IMR-90 (cell line): ENCODE measurements at regions not wholly inside any gene's neighbourhood (a gene's known extent, or its start where the extent isn't known, plus 50 kb on each side); places are given as distances from the start of the nearest gene placed in this dataset.
"Not testable (repeated sequence)": the region's sequence is repeated elsewhere in the genome, so short reads cannot be mapped to it uniquely, and the experiment has no call there.

ENCODE experiments used
- ATAC-seq: fragments of 200-7000 bp; cut with Tn5 transposase; 2 replicates; pipeline ENCODE4 v1.9.1; 2020; ENCODE audit warnings: low read depth, mild to moderate bottlenecking, moderate library complexity
- BruUV-seq: library from RNA; stranded (reverse); fragments of 400-500 nt; replicated peaks from 2 replicates; lab custom pipeline; 2021; lab: Mats Ljungman, UMichigan
- CTCF ChIA-PET: fragments of 300-600 bp; formaldehyde crosslinking; extraction: SDS; loops from one replicate; lab custom pipeline; 2021; ENCODE audit warnings: antibody characterized with exemption; lab: Yijun Ruan, JAX
- POLR2A ChIA-PET: fragments of 300-600 bp; sonication (Branson Sonifier 250); formaldehyde crosslinking; loops from one replicate; lab custom pipeline; 2022; ENCODE audit warnings: antibody characterized with exemption; ENCODE audit not compliant: unreplicated experiment; lab: Charles Lee
- DNase-seq: peaks from one replicate; pipeline ENCODE4 v3.0.0; 2013
- H2AFZ ChIP-seq: replicated peaks from 2 replicates; pipeline ENCODE3; 2013; ENCODE audit warnings: low read length, mild to moderate bottlenecking; ENCODE audit not compliant: poor library complexity
- H2AK5ac ChIP-seq: 2 replicates; pipeline ENCODE4 v1.6.1; 2013; ENCODE audit warnings: low read depth, low read length, inconsistent platforms
- H2AK9ac ChIP-seq: replicated peaks from 2 replicates; pipeline ENCODE3; 2013; ENCODE audit warnings: mild to moderate bottlenecking, low read depth, low read length, moderate library complexity; ENCODE audit not compliant: poor library complexity
- H2BK120ac ChIP-seq: 2 replicates; pipeline ENCODE4 v1.6.1; 2013; ENCODE audit warnings: low read depth, low read length, inconsistent platforms
- H2BK15ac ChIP-seq: 3 replicates; pipeline ENCODE4 v1.6.1; 2013; ENCODE audit warnings: low read depth, low read length, inconsistent platforms
- H2BK20ac ChIP-seq: 2 replicates; pipeline ENCODE4 v1.6.1; 2013; ENCODE audit warnings: low read depth, mild to moderate bottlenecking, inconsistent platforms, low read length, moderate library complexity
- H2BK5ac ChIP-seq: 2 replicates; pipeline ENCODE4 v1.6.1; 2013; ENCODE audit warnings: mild to moderate bottlenecking, low read depth, low read length, inconsistent platforms; ENCODE audit not compliant: poor library complexity, severe bottlenecking
- H3K14ac ChIP-seq: replicated peaks from 2 replicates; pipeline ENCODE4 v1.6.1; 2013; ENCODE audit warnings: low read depth, low read length, inconsistent platforms
- H3K18ac ChIP-seq: 2 replicates; pipeline ENCODE4 v1.6.1; 2013; ENCODE audit warnings: low read depth, low read length, control low read depth
- H3K23ac ChIP-seq: 2 replicates; pipeline ENCODE4 v1.6.1; 2013; ENCODE audit warnings: low read depth, low read length, inconsistent platforms
- H3K27ac ChIP-seq: 2 replicates; pipeline ENCODE4 v1.5.1; 2013; ENCODE audit warnings: mild to moderate bottlenecking, control low read depth, low read length; ENCODE audit not compliant: insufficient read depth
- H3K27me3 ChIP-seq: 2 replicates; pipeline ENCODE4 v1.6.1; 2013; ENCODE audit warnings: low read length; ENCODE audit not compliant: control insufficient read depth, insufficient read depth
- H3K36me3 ChIP-seq: 2 replicates; pipeline ENCODE4 v1.6.1; 2013; ENCODE audit warnings: low read length, mixed read lengths; ENCODE audit not compliant: control insufficient read depth, insufficient read depth
- H3K4ac ChIP-seq: 2 replicates; pipeline ENCODE4 v1.6.1; 2013; ENCODE audit warnings: low read depth, low read length, inconsistent platforms
- H3K4me1 ChIP-seq: 2 replicates; pipeline ENCODE4 v1.6.1; 2013; ENCODE audit warnings: low read length, mixed read lengths; ENCODE audit not compliant: control insufficient read depth, insufficient read depth
- H3K4me2 ChIP-seq: 2 replicates; pipeline ENCODE4 v1.6.1; 2013; ENCODE audit warnings: low read depth, mild to moderate bottlenecking, control low read depth, low read length, moderate library complexity
- H3K4me3 ChIP-seq: 2 replicates; pipeline ENCODE4 v1.5.1; 2013; ENCODE audit warnings: low read depth, mild to moderate bottlenecking, control low read depth, low read length, moderate library complexity; ENCODE audit not compliant: insufficient read depth
- H3K56ac ChIP-seq: 2 replicates; pipeline ENCODE4 v1.6.1; 2013; ENCODE audit warnings: low read length, inconsistent platforms; ENCODE audit not compliant: insufficient read depth; ENCODE audit errors: extremely low read depth
- H3K79me1 ChIP-seq, 2 experiments: 2 replicates each; pipeline ENCODE4 v1.6.1; 2013; ENCODE audit warnings: low read length in 2 of 2, inconsistent platforms in 1 of 2, low read depth in 1 of 2
- H3K9ac ChIP-seq: 2 replicates; pipeline ENCODE4 v1.6.1; 2013; ENCODE audit warnings: low read depth, low read length, control low read depth
- H3K9me1 ChIP-seq: 2 replicates; pipeline ENCODE4 v1.6.1; 2013; ENCODE audit warnings: low read length, inconsistent platforms; ENCODE audit not compliant: insufficient read depth
- H3K9me3 ChIP-seq: 2 replicates; pipeline ENCODE4 v1.6.1; 2013; ENCODE audit warnings: low read length; ENCODE audit not compliant: control insufficient read depth, insufficient read depth
- H4K20me1 ChIP-seq: 2 replicates; pipeline ENCODE4 v1.6.1; 2013; ENCODE audit warnings: low read length, inconsistent platforms; ENCODE audit not compliant: insufficient read depth
- H4K5ac ChIP-seq: 2 replicates; pipeline ENCODE4 v1.6.1; 2013; ENCODE audit warnings: mild to moderate bottlenecking, low read depth, low read length, control low read depth
- H4K8ac ChIP-seq, 2 experiments: 2 replicates each; pipeline ENCODE4 v1.6.1; 2013; ENCODE audit warnings: low read depth in 2 of 2, low read length in 2 of 2, control low read depth in 1 of 2, inconsistent platforms in 1 of 2
- H4K91ac ChIP-seq: 2 replicates; pipeline ENCODE4 v1.6.1; 2013; ENCODE audit warnings: low read depth, low read length, inconsistent platforms; ENCODE audit not compliant: insufficient read depth
- CEBPB ChIP-seq: IDR thresholded peaks from 2 replicates; pipeline ENCODE4 v1.6.1; 2012; ENCODE audit warnings: low read depth, low read length, improper control_type of control experiment
- CHD1 ChIP-seq: IDR thresholded peaks from 2 replicates; pipeline ENCODE4 v1.6.1; 2012; ENCODE audit warnings: low read depth, low read length, improper control_type of control experiment
- CTCF ChIP-seq: conservative IDR thresholded peaks from 2 replicates; pipeline ENCODE4 v1.5.1; 2012; ENCODE audit warnings: mild to moderate bottlenecking, low read depth, low read length, improper control_type of control experiment
- MAFK ChIP-seq: IDR thresholded peaks from 2 replicates; pipeline ENCODE4 v1.6.1; 2012; ENCODE audit warnings: low read depth, low read length, improper control_type of control experiment
- MAZ ChIP-seq: IDR thresholded peaks from 2 replicates; pipeline ENCODE4 v1.6.1; 2012; ENCODE audit warnings: low read depth, mild to moderate bottlenecking, low read length, improper control_type of control experiment, moderate library complexity, borderline replicate concordance
- MXI1 ChIP-seq: IDR thresholded peaks from 2 replicates; pipeline ENCODE4 v1.6.1; 2012; ENCODE audit warnings: low read depth, mild to moderate bottlenecking, low read length, moderate library complexity, borderline replicate concordance
- NFE2L2 ChIP-seq: fragments of 150-350 bp; IDR thresholded peaks from 2 replicates; pipeline ENCODE4 v1.6.1; 2016; ENCODE audit warnings: low read depth, mild to moderate bottlenecking, low read length
- POLR2A ChIP-seq: IDR thresholded peaks from 2 replicates; pipeline ENCODE4 v1.6.1; 2012; ENCODE audit warnings: mild to moderate bottlenecking, low read depth, low read length
- RCOR1 ChIP-seq: IDR thresholded peaks from 2 replicates; pipeline ENCODE4 v1.6.1; 2012; ENCODE audit warnings: mild to moderate bottlenecking, low read length, improper control_type of control experiment; ENCODE audit not compliant: insufficient replicate concordance
- WGBS, 2 experiments: methylation state at CpG; one replicate each; pipeline versions ENCODE4 v1.1.5 to v1.1.7; 2013; ENCODE audit warnings: missing lambda C conversion rate in 2 of 2; ENCODE audit not compliant: insufficient read length in 1 of 2; ENCODE audit errors: extremely low coverage in 2 of 2; 5-methylcytosine and 5-hydroxymethylcytosine counted together
- dilution Hi-C: fragments of 300-500 bp; cut with HindIII; formaldehyde crosslinking; loops from one replicate; pipeline ENCODE4 v1.14.3; 2018; ENCODE audit warnings: low sequenced_read_pairs; ENCODE audit not compliant: unreplicated experiment
- in situ Hi-C: fragments of 300-500 bp; cut with MboI; formaldehyde crosslinking; loops from 3 replicates; pipeline ENCODE4 v1.14.3; 2019; ENCODE audit warnings: low sequenced_read_pairs, inconsistent platforms, mixed read lengths
- intact Hi-C: fragments of 100-400 bp; cut with micrococcal nuclease; formaldehyde crosslinking; loops from 2 replicates; pipeline ENCODE4 v1.10.0; 2022

- Histone ChIP-seq H4K91ac (no peak overlapping the region), H2BK5ac (no peak overlapping the region), H3K9me1 (no peaks in the 10 kb centered on the region), H3K36me3 (no peaks in the 10 kb centered on the region), H3K4me3 (no peak overlapping the region), H4K8ac (no peak overlapping the region), H4K20me1 (no peaks in the 10 kb centered on the region), H2BK120ac (no peak overlapping the region), H3K14ac (no peak overlapping the region), H3K4me1 (no peaks in the 10 kb centered on the region), H2AK9ac (no peak overlapping the region), H3K79me1 (no peaks in the 10 kb centered on the region), H2AFZ (no peak overlapping the region), H3K4me2 (no peak overlapping the region), H2AK5ac (no peak overlapping the region), H3K27ac (no peak overlapping the region), H2BK20ac (no peak overlapping the region), H3K56ac (no peak overlapping the region), H3K4ac (no peak overlapping the region), H2BK15ac (no peak overlapping the region), H3K9me3 (no peaks in the 10 kb centered on the region), H3K18ac (no peak overlapping the region), H3K23ac (no peak overlapping the region), H3K9ac (no peak overlapping the region), H3K27me3 (peaks cover 5% of the 10 kb centered on the region), H4K5ac (no peak overlapping the region)
- ChIA-PET POLR2A (no interaction called here), CTCF (no interaction called here)
- BruUV-seq, result no TSS peak
- 40% methylated on average over 1 of the region's 3 CpGs; no CpG with 5 or more reads in 1 of the 2 experiments for WGBS, 2 experiments
- intact Hi-C loops, result no loop called here
- ATAC-seq (no peak), DNase-seq (no peak)
- dilution Hi-C loops, result no loop called here
- in situ Hi-C loops, result no loop called here
- TF ChIP-seq POLR2A (no peak), RCOR1 (no peak), MAFK (no peak), MAZ (no peak), CEBPB (no peak), NFE2L2 (no peak), CHD1 (no peak), MXI1 (no peak), CTCF (no peak)
These were observed 181.8 kb downstream of the TBC1D2B start for GRCh38 chr15:77895742-77896141.

DNA sequence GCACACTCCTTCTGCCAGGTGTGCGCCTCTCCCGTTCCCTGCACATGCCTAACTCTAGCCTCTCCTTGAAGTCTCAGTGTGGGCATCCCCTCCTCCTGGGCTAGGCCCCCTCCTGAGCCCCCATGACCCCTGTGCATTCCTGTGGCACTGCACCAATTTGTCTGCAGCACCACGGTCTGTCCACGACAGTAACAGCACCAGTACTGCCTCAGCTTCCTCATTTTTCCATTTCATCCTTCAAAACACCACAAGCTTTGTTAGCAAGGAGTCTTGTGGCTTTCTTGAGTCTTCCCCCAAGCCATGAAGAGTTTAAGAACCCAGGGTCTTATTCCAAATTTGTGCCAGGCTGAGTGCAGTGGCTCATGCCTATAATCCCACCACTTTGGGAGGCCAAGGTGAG lies 182.4 kb downstream of the TBC1D2B start:
- H3K4me1 ChIP-seq, intact Hi-C loops, H2BK120ac ChIP-seq, dilution Hi-C loops, H2AK5ac ChIP-seq, ATAC-seq, H2AFZ ChIP-seq, H3K79me1 ChIP-seq, H3K9me3 ChIP-seq, H3K9ac ChIP-seq, H3K4me2 ChIP-seq, H3K27me3 ChIP-seq, in situ Hi-C loops, H3K36me3 ChIP-seq, H2BK15ac ChIP-seq, H3K4ac ChIP-seq, BruUV-seq, H3K14ac ChIP-seq, H2AK9ac ChIP-seq, H3K4me3 ChIP-seq, H2BK20ac ChIP-seq, H2BK5ac ChIP-seq, H4K5ac ChIP-seq, POLR2A ChIA-PET, CTCF ChIA-PET, H4K91ac ChIP-seq, DNase-seq, H3K23ac ChIP-seq, H4K8ac ChIP-seq, H3K27ac ChIP-seq, H3K56ac ChIP-seq, H3K18ac ChIP-seq, H4K20me1 ChIP-seq, H3K9me1 ChIP-seq: not testable (repeated sequence)
- WGBS, 2 experiments, result no CpG with 5 or more reads among the region's 4 CpGs
